Upper lobe of right lung (tissue), 1 donor: ENCODE measurements at regions not wholly inside any gene's neighbourhood (a gene's known extent, or its start where the extent isn't known, plus 50 kb on each side); places are given as distances from the start of the nearest gene placed in this dataset.

Experiments
- ATAC-seq: fragments of 200-7000 bp; cut with Tn5 transposase; one replicate; pipeline ENCODE4 v1.9.1; 2020; ENCODE audit warnings: mild to moderate bottlenecking, moderate library complexity
- DNase-seq: peaks from one replicate; pipeline ENCODE4 v3.0.0-alpha.2; 2020
- H3K27ac ChIP-seq: fragments of 200-600 bp; one replicate; pipeline ENCODE4 v1.8.0; 2022
- H3K27me3 ChIP-seq: fragments of 200-600 bp; one replicate; pipeline ENCODE4 v1.8.0; 2022; ENCODE audit warnings: mild to moderate bottlenecking
- H3K36me3 ChIP-seq: fragments of 200-600 bp; one replicate; pipeline ENCODE4 v1.8.0; 2022
- H3K4me1 ChIP-seq: fragments of 200-600 bp; one replicate; pipeline ENCODE4 v1.8.0; 2022
- H3K4me3 ChIP-seq: fragments of 200-600 bp; one replicate; pipeline ENCODE4 v1.8.0; 2022; ENCODE audit warnings: mild to moderate bottlenecking
- H3K9me3 ChIP-seq: fragments of 200-600 bp; one replicate; pipeline ENCODE4 v1.8.0; 2022
- CTCF ChIP-seq: fragments of 200-600 bp; IDR thresholded peaks from one replicate; pipeline ENCODE4 v1.8.0; 2022; ENCODE audit warnings: antibody characterized with exemption
- intact Hi-C: fragments of 100-400 bp; cut with DNase I; formaldehyde crosslinking; loops from one replicate; pipeline ENCODE4 v1.11.0; 2022
- donor health status: DM: no; HTN: yes; CAD: no; lungs with severe emphysema.

- Histone ChIP-seq H3K4me3 (no peak overlapping the region), H3K27me3 (no peaks in the 10 kb centered on the region), H3K27ac (no peak overlapping the region), H3K4me1 (no peaks in the 10 kb centered on the region), H3K9me3 (no peaks in the 10 kb centered on the region), H3K36me3 (no peaks in the 10 kb centered on the region)
- ATAC-seq (no peak), DNase-seq (no peak)
- no peak for TF ChIP-seq CTCF
- intact Hi-C loops, result no loop called here
Measured at GRCh38 chr4:116387937-116388474, 697.4 kb downstream of the TRAM1L1 start.

- H3K27me3 ChIP-seq, result no peaks in the 10 kb centered on the region
- H3K4me3 ChIP-seq, result no peak overlapping the region
- intact Hi-C loops, result no loop called here
- H3K4me1 ChIP-seq, result no peaks in the 10 kb centered on the region
- ATAC-seq, result no peak
- H3K9me3 ChIP-seq, result no peaks in the 10 kb centered on the region
- no peak for TF ChIP-seq CTCF
- no peak for DNase-seq
- no peak overlapping the region for H3K27ac ChIP-seq
- H3K36me3 ChIP-seq, result no peaks in the 10 kb centered on the region
Measured at GRCh38 chr4:116386856-116387255, 698.5 kb downstream of the TRAM1L1 start.

- Histone ChIP-seq H3K36me3 (no peaks in the 10 kb centered on the region), H3K4me3 (no peak overlapping the region), H3K9me3 (no peaks in the 10 kb centered on the region), H3K27ac (no peak overlapping the region), H3K4me1 (no peaks in the 10 kb centered on the region), H3K27me3 (no peaks in the 10 kb centered on the region)
- ATAC-seq (no peak), DNase-seq (no peak)
- intact Hi-C loops, result no loop called here
- no peak for TF ChIP-seq CTCF
Measured at GRCh38 chr4:116385583-116385982, 699.8 kb downstream of the TRAM1L1 start.

GRCh38 chr4:116374815-116375214 lies 710.6 kb downstream of the TRAM1L1 start:
- Histone ChIP-seq H3K27ac (no peak overlapping the region), H3K27me3 (no peaks in the 10 kb centered on the region), H3K36me3 (no peaks in the 10 kb centered on the region), H3K4me3 (no peak overlapping the region), H3K4me1 (no peaks in the 10 kb centered on the region), H3K9me3 (no peaks in the 10 kb centered on the region)
- ATAC-seq (no peak), DNase-seq (no peak)
- intact Hi-C loops, result no loop called here
- TF ChIP-seq CTCF, result no peak

- TF ChIP-seq CTCF, result no peak
- Histone ChIP-seq H3K4me1 (no peaks in the 10 kb centered on the region), H3K27ac (no peak overlapping the region), H3K27me3 (no peaks in the 10 kb centered on the region), H3K36me3 (no peaks in the 10 kb centered on the region), H3K9me3 (no peaks in the 10 kb centered on the region), H3K4me3 (no peak overlapping the region)
- DNase-seq (no peak), ATAC-seq (no peak)
- intact Hi-C loops, result no loop called here
Measured at GRCh38 chr4:116362583-116362982, 722.8 kb downstream of the TRAM1L1 start.

- H3K9me3 ChIP-seq, result no peaks in the 10 kb centered on the region
- no peak overlapping the region for H3K27ac ChIP-seq
- no peaks in the 10 kb centered on the region for H3K4me1 ChIP-seq
- TF ChIP-seq CTCF, result no peak
- H3K4me3 ChIP-seq, result no peak overlapping the region
- H3K36me3 ChIP-seq, result no peaks in the 10 kb centered on the region
- intact Hi-C loops, result no loop called here
- no peaks in the 10 kb centered on the region for H3K27me3 ChIP-seq
- peak; percentile 45 for ATAC-seq
- no peak for DNase-seq
Measured at GRCh38 chr4:116361790-116362189, 723.6 kb downstream of the TRAM1L1 start.
